ENCODE measurements at regions not wholly inside any gene's neighbourhood (a gene's known extent, or its start where the extent isn't known, plus 50 kb on each side); places are given as distances from the start of the nearest gene placed in this dataset.
"Not testable (repeated sequence)": the region's sequence is repeated elsewhere in the genome, so short reads cannot be mapped to it uniquely, and the experiment has no call there.

DNA sequence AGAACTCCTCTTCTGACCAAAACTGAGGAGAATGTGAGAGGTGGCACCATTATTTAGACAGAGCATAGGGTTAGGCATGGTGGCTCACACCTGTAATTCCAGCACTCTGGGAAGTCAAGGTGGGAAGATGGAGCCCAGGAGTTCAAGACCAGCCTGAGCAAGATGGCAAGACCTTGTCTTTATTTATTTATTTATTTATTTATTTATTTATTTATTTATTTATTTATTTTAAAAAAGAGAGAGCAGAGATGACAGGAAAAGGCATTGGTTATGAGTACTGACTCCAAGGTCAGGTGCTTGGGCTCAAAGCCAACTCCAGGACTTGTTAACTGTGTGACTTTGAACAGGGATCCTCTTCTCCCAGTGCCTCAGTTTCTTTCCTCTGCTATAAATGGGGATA, 217.7 kb downstream of the MEX3B start:
- DNase-seq (ENCODE audit: low read depth, low spot score): no peak

DNA sequence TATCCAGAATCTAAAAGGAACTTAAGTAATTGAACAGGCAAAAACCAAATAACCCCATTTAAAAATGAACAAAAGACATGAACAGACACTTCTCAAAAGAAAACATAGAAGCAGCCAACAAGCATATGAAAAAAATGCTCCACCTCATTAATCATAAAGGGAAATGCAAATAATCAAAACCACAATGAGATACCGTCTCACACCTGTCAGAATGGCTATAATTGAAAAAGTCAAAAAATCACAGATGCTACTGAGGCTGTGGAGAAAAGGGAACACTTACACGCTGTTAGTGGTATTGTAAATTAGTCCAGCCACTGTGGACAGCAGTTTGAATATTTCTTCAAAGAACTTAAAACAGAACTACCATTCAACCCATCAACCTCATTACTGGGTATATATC, 220.7 kb downstream of the MEX3B start:
- no peak for DNase-seq (ENCODE audit: low read depth, low spot score)

DNA sequence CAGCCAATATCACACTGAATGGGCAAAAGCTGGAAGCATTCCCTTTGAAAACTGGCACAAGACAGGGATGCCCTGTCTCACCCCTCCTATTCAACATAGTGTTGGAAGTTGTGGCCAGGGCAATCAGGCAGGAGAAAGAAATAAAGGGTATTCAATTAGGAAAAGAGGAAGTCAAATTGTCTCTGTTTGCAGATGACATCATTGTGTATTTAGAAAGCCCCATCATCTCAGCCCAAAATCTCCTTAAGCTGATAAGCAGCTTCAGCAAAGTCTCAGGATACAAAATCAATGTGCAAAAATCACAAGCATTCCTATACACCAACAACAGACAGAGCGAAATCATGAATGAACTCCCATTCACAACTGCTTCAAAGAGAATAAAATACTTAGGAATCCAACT, 223.2 kb downstream of the MEX3B start:
- DNase-seq (ENCODE audit: low read depth, low spot score): not testable (repeated sequence)

DNA sequence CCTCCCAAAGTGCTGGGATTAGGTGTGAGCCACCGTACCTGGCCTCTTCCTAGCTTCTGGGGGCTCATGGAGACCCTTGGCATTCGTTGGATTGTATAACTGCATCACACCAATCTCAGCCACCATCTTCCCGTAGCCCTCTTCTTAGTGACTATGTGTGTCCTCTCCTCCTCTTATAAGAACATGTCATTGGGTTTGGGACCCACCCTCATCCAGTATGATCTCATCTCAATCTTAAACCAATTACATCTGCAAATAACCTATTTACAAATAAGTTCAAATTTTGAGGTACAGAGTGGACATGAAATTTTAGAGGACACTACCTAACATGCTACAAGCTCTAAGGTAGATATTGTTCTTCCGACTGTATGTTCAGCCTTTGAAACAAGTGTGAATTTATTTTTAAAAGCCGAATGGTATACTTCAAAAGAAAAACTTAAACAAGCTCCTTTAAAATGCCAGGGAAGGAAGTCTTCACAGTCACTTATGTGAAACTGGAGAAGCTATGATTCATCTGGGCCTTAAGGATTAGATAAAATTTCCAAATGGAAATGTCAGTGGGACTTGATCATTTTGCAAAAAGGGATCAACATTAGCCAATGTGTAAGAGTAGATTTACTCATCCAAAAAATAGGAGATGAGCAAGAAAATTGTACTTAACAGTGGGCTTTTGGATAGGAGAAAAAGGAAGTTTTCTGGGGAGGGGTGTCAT, 225.7 kb downstream of the MEX3B start:
- no peak for DNase-seq (ENCODE audit: low read depth, low spot score)

DNA sequence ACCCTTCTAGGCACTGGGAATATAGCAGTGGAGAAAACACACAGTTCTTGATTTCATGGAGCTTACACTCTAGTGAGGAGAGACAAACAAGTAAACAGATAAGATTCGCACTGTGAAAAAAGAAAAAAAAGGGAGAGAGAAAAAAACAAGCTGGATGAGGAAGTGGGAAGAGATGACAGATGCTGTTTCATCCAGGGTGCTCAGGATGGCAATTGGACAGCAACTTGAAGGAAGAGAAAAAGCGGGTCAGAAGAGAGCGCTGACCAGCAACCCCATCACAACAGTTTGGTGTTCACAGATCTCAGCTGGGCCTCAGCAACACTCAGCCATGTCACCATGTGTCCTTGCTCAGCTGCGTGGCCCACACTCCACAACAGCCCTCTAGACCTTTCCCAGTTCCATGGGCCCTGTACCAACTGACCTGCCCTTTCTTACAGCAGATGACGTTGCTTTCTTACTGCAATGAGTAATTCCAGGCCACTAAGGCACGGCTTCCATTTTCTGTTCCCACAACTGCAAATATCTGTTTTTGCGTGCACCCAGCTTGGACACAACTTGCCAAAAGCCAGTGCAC, 230.8 kb downstream of the MEX3B start:
- no peak for DNase-seq (ENCODE audit: low read depth, low spot score)

DNA sequence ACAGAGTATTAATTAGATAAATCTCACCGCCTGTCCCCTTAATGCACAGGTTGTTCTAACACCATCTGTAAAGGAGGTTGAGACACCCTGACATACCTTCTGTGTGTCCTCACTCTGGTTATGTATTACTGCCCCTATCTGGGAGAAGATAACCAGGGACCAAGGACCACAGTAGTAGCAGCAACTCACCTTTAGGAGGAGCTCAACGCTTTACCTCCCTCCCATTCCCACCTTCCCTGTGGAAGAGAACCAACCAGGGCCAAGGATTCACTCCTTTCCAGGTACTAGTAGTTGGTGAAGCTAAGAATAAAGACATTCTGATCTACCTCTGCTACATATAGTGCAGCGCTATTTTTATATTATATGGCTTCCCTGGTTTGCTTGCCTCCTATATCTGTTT, 232.6 kb downstream of the MEX3B start:
- DNase-seq (ENCODE audit: low read depth, low spot score): no peak

DNA sequence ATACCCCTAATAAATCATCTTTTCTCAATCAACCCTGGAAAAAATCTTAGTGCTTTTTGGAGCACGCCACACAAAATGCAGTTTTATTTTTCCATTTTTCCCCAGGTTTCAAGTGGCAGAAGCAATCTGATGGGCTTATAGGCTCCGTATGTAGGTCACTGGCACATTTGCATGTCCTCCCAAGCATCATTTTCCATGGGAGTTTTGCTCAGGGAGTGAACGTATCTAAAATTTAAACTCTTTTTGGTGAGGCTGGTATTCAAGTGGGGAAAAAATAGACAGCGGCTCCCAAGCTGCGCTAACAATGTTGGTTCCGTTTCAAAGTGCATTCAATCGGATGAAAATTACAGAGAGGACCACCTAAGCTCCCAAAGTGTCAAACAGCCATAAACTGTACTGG, 233.4 kb downstream of the MEX3B start:
- DNase-seq (ENCODE audit: low read depth, low spot score): no peak

DNA sequence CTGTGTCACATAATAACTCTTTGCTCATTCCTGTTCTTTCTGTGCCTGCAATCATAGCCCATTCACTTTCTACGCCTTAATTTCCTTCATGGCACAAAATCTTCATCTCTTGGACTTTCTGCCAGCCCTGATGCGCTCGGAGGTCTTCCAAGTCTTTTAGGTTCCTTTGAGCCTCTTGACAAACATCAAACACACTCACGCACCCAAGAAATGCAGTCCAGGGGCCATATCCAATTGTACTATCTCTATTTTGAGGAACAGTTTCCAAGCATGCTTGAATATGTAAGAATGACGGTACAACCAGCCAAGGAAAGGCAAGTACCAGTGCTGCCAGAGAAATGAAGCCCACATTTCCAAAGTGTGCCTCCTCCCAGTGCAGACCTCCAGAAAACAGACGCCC, 234.1 kb downstream of the MEX3B start:
- no peak for DNase-seq (ENCODE audit: low read depth, low spot score)

DNA sequence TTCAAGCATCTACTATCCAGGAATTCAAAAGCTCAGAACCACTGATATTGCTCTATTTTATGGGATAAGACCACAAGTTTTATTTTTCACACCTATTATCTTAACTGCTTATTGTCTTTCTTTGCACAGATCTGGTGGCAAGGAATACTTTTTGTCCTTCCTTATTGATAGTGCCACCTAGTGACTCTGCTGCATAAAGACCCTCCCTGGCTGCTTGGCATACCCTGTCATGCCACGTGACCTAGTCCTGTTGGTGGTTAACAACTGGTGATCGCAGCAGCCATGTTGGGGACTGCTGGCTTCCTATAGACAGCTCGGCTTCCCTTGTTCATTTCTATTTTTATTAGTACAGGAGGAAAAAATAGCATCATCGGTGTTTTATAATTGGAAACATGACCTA, 236.3 kb downstream of the MEX3B start:
- DNase-seq (ENCODE audit: low read depth, low spot score): no peak

DNA sequence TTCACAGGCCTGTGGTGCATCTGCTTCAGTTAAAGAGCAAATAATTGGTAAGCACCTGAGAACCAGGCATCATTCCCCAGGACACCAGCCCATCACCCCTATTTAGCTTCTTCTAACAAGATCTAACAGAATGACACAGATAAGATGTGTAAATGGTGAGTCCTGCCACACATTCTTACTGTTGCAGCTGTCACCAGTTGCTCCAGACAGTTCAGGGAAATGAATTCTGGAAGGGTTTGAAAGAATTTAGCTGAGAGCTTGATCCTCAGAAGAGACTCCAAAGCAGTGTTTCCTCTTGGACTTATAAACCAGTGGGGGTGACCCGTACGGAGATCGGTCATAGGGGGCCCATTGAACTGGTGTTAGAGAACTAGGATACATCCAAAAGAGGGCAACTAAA, 238.0 kb downstream of the MEX3B start:
- DNase-seq (ENCODE audit: low read depth, low spot score): no peak

DNA sequence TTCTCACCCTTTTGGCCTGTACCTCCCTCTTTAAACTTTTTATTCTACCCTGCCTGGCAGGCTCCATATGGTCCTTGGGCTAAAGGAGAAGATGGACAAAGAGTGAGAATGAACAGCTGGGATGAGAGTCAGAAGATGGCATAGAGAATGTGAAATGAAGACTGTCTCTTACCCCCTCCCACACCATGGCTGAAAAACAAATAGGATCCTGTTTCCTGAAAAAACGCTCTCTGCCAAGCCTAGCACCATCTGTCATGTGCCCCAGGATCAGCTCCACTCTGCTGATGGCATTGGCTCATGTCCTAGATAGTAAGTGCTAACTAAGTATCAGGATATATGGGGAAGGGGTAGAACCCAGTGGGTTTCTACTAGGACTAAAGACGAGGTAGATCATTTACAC, 238.6 kb downstream of the MEX3B start:
- no peak for DNase-seq (ENCODE audit: low read depth, low spot score)

DNA sequence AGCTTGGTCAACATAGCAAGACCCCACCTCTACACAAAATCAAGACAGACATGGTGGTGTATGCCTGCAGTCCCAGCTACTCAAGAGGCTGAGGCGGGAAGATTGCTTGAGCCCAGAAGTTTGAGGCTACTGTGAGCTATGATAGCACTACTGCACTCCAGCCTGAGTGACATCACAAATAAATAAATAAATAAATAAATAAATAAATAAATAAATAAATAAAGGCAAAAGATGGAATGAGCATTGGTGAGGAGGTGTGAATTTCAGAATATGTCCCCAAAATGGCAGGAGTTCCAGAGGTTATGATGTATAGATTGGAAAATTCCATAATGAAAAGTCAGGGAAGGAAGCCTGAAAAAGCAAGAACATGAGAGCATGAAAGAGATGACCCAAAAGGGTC, 249.9 kb downstream of the MEX3B start:
- no peak for DNase-seq (ENCODE audit: low read depth, low spot score)

DNA sequence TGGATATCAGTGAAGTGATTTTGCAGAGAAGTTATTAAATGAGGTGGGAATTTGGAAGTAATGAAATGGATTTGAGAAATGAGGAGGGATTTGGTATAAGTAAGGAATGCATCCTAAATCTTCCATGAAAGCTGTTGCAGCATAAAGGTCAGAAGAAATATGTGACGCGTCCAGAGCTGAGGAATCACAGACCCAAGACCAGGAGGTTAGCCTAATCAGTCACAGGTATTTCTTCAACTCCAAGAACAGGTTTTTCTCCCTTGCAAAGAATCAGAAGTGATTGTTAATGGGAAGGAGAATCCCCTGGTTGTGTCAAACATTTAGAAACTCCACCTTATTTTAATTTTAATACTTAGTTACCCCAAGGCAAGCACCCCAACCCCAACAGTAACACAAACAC, 253.2 kb downstream of the MEX3B start:
- DNase-seq (ENCODE audit: low read depth, low spot score): no peak

DNA sequence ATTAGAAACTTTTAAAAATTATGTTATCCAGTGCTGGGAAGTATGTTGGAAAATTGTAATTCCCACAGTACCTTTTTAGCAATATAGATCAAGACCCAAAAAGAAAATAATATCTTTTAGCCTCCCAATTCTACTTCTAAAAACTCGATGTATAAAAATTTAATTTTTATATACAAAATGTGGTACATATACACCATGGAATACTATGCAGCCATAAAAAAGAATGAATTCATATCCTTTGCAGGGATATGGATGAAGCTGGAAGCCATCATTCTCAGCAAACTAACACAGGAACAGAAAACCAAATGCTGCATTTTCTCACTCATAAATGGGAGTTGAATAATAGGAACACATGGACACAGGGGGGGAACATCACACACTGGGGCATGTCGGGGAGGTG, 254.5 kb downstream of the MEX3B start:
- not testable (repeated sequence) for DNase-seq (ENCODE audit: low read depth, low spot score)

DNA sequence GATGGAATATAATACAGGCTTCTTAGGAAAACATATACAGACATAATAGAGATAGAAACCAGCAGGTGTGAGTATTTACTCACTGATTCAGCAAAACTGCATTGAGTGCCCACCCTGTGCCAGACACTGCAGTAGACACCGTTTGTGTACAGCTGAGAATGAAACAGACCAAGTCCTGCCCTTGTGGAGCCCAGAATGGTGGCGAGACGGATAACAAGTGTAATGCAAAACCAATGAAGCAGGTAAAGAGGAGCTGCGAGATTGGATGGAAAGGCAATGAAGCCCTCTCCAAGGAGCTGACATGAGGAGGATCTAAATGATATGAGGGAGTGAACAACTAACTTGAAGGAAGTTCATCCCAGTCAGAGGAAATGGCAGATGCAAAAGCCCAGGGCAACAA, 256.4 kb downstream of the MEX3B start:
- DNase-seq (ENCODE audit: low read depth, low spot score): no peak

DNA sequence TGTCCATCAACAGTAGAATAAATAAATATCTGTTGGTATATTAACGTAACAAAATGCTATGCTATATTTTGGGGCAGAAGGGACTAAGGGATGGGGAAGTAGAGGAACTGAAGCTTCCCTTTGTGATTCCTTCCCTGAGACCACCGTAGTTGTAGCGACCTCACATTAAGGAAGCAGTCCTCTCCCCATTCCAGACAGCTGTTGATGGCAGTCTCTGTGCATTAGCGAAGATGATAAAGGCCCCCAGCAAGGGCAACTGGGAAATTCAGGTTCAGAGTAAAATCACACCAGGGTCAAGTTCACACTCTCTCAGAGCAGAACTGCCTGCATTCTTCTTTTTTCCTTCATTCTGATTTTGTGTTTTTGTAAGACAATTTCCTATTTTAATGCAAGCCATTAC, 259.0 kb downstream of the MEX3B start:
- DNase-seq (ENCODE audit: low read depth, low spot score): no peak

DNA sequence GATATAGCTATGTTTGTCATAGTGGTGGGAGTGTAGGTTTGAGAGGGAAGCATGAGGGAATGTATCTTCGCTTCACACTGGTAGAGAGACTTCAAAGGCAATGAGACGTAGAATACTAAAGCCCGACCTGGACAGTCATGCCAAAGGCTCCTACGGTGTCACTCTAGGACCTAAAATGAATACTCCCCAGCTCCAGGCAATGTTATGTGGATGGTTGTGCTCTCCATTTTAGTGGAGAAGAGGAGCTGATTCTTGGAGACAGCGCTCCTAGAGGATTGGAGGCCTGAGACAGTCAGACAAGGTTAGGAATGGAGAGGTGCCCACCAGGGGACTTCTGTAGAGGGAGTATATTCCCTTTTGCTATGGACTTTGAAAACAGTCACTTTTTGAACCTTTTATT, 260.1 kb downstream of the MEX3B start:
- no peak for DNase-seq (ENCODE audit: low read depth, low spot score)

DNA sequence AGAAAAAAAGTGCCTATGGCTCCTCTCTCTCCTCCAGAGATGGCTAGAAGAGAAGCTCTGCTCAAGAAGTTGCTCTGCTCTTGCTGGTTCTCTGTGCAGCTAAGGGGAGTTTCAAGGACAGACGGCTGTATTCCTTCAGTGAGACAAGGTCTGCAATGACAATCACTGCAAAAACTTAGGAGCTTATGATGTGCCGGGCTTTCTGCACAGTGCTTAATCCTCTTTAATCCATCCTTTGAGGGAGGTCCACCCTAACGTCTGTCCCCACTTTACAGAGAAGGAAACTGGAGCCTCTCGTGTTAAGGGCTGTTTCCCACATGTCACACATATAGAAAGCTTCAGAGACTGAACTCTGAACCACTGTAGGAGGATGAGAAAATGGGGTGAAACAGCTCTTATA, 260.6 kb downstream of the MEX3B start:
- DNase-seq (ENCODE audit: low read depth, low spot score): no peak

DNA sequence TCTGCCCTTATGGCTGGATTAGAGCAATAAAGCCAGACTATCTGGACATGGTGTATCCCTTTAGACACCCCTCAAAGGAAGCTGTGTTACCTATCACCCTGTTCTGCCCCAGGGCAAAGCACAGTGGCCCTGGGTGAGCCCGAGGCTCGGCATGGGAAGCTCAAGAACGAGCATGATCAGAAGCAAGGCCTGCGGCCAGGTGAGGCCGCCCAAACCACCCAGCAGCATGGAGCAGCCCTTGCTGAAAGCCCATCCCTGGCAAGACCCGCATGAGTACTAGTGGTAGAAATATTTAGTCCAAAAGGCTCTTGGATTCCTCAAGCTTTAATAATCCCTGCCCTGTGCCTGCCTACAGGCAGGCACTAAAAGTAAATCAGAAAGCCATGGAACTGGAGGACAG, 261.1 kb downstream of the MEX3B start:
- no peak for DNase-seq (ENCODE audit: low read depth, low spot score)

DNA sequence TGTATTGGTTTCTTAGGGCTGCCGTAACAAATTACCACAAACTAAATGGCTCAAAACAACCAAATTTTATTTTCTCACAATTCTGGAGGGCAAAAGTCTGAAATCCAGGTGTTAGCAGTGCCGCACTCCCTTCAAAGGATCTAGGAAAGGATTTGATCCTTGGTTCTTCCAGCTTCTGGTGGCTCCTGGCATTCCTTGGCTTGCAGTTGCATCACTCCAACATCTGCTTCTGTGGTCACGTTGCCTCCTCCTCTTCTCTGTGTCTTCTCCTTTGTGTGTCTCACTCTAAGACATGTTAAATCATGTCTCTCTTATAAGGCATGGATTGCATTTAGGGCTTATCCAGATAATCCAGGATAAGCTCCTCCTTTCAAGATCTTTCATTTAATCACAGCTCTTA, 262.2 kb downstream of the MEX3B start:
- no peak for DNase-seq (ENCODE audit: low read depth, low spot score)

DNA sequence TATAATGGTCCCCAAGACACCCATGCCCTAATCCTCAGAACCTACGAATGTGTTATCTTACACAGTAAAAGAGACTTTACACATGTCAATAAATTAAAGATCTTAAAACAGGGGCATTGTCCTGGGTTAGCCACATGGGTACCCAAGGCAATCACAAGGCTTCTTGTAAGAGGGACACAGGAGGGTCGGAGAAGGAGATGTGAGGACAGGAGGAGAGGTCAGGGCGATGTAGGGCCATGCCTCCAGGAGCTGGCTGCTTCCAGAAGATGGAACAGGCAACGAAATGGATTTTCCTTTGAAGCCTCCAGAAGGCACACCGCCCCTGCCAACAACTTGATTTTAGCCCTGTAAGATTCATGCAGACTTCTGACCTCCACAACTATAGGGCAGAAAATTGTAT, 262.7 kb downstream of the MEX3B start:
- DNase-seq (ENCODE audit: low read depth, low spot score): no peak

DNA sequence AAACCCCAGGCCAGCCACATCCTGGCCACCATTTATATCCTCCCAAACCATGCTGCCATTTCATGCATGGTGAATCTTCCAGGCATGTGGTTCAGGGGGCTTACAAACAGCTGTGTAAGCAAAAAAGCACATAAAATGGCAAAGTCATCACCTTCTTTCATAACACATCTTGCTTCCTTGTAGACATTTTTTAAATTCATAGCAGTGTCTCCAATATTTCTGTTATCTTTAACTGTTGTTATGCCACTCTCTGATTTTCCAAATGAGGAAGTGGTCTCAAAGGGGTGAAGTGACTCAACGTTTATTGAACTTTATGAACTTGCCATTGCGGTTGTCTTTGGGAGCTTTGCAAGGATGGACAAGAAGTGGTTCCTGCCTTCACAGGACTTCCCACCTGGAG, 264.4 kb downstream of the MEX3B start:
- no peak for DNase-seq (ENCODE audit: low read depth, low spot score)

DNA sequence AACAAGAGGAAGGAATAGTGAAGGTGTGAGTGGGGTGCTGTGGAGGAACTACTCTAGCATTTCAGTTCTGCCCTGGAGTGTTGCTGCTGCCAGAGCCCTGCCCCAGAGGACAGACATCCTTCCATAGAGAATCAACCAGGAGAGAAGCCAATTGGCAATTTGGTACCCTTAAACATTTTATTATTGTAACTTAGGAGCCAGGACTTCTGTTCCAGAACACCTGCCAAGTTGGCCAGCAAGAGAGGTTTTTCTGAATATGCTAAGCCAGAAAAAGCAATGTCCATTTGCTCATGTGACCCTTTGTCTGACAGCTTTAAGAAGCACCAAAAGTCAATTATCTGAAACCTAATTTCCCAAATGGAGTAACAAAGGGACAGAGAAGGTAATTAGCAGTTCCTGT, 264.9 kb downstream of the MEX3B start:
- DNase-seq (ENCODE audit: low read depth, low spot score): no peak

DNA sequence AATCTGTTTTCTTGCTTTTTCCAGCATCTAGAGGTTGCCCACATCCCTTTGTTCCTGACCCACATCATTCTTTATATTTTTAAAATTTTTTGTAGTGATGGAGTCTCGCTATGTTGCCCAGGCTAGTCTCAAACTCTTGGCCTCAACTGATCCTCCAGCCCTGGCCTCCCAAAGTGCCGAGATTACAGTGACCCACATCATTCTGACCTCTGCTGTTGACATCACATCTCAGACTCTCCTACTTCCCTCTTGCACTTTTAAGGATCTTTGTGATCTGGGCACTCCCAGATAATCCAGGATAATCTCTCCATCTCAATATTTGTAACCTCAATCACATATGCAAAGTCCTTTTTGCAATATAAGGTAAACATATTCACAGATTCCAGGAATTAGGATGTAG, 266.6 kb downstream of the MEX3B start:
- no peak for DNase-seq (ENCODE audit: low read depth, low spot score)

Data from smooth muscle cell of the brain vasculature (primary cell).